ES-I3 (cell line): ENCODE measurements at regions not wholly inside any gene's neighbourhood (a gene's known extent, or its start where the extent isn't known, plus 50 kb on each side); places are given as distances from the start of the nearest gene placed in this dataset.
"Not testable (repeated sequence)": the region's sequence is repeated elsewhere in the genome, so short reads cannot be mapped to it uniquely, and the experiment has no call there.

Source experiments
- H3K36me3 ChIP-seq: 2 replicates; pipeline ENCODE4 v1.6.1; 2013; ENCODE audit warnings: mild to moderate bottlenecking, low read length, control low read depth, moderate library complexity; ENCODE audit not compliant: insufficient read depth
- H3K4me1 ChIP-seq: 2 replicates; pipeline ENCODE4 v1.6.1; 2013; ENCODE audit warnings: mild to moderate bottlenecking, control low read depth, low read length; ENCODE audit not compliant: insufficient read depth
- H3K9ac ChIP-seq: 2 replicates; pipeline ENCODE4 v1.6.1; 2013; ENCODE audit warnings: low read depth, mild to moderate bottlenecking, low read length, moderate library complexity
- H3K9me3 ChIP-seq: 2 replicates; pipeline ENCODE4 v1.6.1; 2013; ENCODE audit warnings: mild to moderate bottlenecking, low read length, moderate library complexity; ENCODE audit not compliant: control insufficient read depth, insufficient read depth

DNA sequence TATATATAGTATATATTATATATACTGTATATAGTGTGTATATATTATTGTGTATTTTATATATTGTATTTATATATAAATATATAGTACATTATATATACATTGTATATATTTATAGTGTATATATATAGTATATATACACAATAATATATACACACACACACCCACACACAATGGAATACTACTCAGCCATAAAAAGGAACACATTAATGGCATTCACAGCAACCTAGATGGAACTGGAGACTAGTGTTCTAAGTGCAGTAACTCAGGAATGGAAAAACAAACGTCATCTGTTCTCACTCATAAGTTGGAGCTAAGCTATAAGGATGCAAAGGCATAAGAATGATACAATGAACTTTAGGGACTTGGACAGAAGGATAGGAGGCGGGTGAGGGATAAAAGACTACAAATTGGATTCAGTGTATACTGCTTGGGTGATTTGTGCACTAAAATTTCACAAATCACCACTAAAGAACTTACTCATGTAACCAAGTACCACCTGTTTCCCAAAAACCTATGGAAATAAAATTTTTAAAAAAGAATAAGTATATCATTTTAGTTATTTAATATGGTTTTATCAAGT, 201.9 kb upstream of the CDH11 start:
- H3K9me3 ChIP-seq, result no peaks in the 10 kb centered on the region
- no peak overlapping the region for H3K9ac ChIP-seq
- H3K4me1 ChIP-seq, result peaks cover 6% of the 10 kb centered on the region

DNA sequence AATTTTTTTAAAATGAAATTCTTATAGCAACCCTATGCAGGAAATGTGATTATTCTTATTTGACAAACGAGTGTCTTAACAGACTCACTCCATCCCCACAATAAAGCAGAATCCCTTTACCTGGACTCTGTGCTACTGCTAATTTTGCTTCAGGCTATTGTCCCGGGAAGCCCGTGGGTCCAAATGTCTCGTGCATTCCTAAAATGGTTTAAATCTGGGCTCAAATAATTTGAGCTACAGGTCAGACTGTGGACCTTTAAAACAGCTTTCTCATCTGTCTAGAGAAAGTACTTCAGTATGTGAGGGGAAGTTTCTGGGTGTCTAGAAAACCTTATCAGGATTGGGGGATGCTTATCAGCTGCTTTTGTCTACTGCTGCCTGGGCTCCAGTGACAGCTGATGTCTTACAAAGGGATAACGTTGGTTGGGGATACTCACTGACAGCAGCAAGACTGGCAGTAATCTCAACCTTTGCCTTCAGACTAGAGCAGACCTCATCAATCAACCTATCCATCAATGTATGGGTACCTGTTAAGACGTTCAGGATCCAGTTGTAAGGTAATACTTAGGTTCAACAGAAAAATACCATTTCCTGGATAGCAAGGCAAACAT, 197.9 kb upstream of the CDH11 start:
- Histone ChIP-seq H3K4me1 (peaks cover 15% of the 10 kb centered on the region), H3K9ac (no peak overlapping the region), H3K9me3 (no peaks in the 10 kb centered on the region), H3K36me3 (no peaks in the 10 kb centered on the region)

More for the DNA sequence above, 201.9 kb upstream of the CDH11 start:
- H3K36me3 ChIP-seq, result no peaks in the 10 kb centered on the region

DNA sequence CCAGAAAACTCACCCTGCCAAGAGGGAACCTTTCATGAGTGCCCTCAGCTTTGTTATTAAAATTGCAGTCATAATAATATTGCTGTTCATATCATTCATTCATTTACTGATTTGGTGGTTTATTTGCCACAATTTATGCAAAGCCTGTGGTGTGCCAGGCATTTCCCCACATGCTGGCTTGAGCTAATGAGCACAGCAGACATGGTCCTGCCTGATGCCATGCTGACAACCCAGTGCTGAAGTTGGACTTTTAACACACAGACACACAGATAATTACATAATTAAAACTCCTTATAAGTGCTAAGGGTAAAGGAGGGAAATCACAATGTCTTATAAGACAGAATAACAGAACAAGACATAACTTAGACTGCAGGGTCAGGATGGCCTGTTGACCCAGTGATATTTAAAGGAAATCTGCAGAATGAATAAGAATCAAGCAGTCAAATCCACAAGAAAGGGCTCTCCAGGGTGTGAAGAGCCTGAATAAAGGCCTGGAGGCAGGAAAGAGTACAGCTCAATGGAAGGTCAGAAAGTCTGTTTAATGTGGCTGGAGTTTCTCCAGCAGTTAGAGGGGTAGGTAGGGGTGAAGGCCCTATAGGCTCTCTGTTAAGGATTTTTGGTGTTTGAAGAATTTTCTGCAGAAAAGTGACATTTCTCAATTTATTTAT, 196.9 kb upstream of the CDH11 start:
- Histone ChIP-seq H3K4me1 (peaks cover 15% of the 10 kb centered on the region), H3K36me3 (no peaks in the 10 kb centered on the region), H3K9me3 (no peaks in the 10 kb centered on the region), H3K9ac (no peak overlapping the region)

DNA sequence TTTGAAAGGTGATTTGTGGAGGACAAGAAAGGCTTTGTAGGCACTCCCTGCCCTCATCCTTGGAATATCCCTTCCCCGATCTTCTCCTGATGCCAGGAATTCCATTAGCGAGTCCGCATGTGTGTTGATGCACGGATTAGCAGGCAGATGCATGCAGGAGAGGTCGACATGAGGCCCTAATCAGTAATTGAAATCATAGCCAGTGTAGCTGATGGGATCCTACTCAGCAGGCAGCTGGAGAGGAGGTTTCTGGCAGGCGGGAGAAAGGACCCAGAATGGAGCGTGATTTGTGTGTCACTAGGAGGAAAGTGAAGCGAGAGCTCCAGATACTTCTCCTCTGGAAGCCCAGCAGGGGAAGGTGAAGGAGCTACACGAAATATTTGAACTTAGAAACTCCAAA, 196.3 kb upstream of the CDH11 start:
- Histone ChIP-seq H3K9me3 (no peaks in the 10 kb centered on the region), H3K36me3 (no peaks in the 10 kb centered on the region), H3K9ac (no peak overlapping the region; the same call in 1 of the 2 replicates), H3K4me1 (peaks cover 15% of the 10 kb centered on the region)

DNA sequence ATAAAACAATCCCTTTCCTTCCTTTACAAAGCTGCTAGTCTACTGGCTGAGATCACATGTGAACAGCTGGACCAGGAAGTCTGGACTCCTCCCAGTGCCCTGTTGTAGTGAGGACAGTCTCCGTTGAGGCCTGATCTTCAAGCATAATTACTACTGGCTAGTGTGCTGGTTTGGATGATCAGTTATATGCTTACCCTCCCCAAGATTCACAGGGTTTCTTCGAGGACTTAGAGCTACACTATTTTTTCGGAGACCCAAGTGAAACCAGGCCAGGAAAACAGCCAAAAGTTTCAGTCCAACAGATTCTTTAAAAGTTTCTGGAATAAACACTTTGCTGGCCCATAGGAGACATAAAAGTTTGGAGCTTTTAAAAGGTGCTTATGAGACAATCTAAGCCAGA, 194.9 kb upstream of the CDH11 start:
- Histone ChIP-seq H3K9ac (no peak overlapping the region), H3K4me1 (peaks cover 15% of the 10 kb centered on the region), H3K9me3 (no peaks in the 10 kb centered on the region), H3K36me3 (no peaks in the 10 kb centered on the region)

DNA sequence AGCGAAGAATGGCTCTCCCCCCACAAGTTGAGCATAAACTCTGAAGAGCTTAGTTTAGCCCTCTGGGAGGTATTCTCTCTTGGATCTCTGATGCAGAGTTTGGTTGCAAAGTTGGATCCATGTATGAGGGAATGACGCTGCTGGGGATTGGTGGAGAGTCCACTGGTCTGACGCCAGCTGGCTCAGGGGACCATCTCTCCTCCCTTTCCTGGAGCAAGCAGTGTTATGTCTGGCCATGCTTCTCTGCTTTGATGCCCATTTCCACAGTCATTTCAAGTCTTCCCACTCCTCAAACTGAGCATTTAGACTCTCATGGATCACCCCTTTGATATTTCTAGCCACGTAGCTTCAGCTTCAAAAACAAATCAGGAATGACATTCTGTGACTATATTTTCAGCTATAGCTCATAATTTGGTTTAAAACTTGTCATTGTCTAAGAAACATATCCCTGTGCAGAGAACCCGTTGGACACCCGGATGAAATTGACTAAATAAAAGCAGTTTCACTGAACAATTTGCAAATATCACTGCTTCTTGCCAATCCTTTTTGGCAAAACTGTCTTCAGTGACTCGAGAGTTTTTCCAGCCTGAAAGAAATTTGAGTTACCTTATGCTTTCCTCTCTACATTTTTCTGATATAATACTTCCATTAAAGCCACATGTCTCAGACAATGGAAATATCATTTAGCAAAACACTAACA, 193.4 kb upstream of the CDH11 start:
- H3K9ac ChIP-seq, result no peak overlapping the region
- no peaks in the 10 kb centered on the region for H3K36me3 ChIP-seq
- H3K9me3 ChIP-seq, result no peaks in the 10 kb centered on the region
- H3K4me1 ChIP-seq, result peaks cover 15% of the 10 kb centered on the region

DNA sequence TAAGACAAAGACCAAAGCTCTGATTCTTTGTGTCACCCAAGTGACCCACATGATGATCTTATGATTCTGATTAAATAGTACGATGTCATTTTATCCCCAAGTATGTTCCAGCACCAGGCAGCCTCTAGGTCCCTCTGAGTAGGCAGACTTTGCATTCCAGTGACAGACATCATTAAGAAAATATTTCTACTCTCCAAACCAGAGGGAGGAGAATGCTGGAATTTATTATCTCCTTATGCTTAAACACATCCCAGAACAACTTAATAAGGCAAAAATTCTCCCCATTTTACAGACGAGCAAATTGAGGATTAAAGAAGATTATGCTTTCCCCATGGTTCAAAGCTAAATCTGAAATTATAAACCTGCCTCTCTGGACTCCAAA, 192.8 kb upstream of the CDH11 start:
- Histone ChIP-seq H3K9me3 (no peaks in the 10 kb centered on the region), H3K9ac (no peak overlapping the region), H3K4me1 (peaks cover 9% of the 10 kb centered on the region), H3K36me3 (no peaks in the 10 kb centered on the region)

DNA sequence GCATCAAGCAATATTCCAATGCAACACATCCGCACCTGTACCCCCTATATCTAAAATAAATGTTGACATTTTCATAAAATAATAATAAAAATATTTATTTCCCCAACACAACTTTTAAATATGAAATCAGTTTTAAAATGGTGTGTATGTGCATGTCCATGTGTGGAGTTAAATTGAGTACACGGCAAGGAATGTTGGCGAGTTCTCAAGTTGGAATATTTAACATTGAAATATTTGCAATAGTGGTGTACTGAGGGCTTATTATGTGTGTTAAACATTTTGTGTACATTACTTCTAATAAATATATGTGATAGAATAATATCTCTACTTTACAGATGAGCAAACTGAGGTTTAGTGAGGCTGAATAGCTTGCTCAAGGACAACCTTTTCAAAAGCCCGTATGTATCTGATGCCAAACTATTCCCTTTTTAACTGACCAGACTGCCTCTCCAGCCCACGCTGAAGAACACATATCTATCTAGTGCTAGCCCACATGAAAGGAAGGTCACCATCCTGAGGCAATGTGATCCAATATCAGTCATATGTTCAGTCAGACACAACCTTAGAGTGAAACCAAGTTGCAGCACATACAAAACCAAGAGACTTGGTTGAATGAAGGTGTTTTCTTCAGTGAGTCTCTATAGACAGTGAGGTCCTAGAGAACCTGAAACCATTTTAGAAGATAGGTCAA, 192.2 kb upstream of the CDH11 start:
- no peaks in the 10 kb centered on the region for H3K9me3 ChIP-seq
- no peaks in the 10 kb centered on the region for H3K36me3 ChIP-seq
- H3K4me1 ChIP-seq, result peaks cover 8% of the 10 kb centered on the region
- no peak overlapping the region for H3K9ac ChIP-seq

DNA sequence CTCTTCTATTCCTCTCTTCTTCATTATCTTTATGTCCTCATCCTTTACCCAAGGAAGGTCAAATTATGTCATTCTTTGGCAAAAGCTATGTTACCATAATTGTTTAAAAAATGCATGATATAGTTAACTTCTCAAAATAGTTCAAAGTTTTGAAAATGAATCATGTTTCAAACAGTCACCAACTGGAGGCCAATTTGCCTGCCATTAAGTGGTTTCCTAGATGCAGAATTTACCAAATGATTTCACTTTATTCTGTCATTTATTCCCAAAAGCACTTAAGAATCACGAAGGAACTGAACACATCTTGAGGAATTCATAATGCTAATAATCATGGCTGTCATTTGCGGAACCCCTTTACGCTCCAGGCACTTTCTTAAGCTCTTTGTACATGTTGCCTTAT, 190.9 kb upstream of the CDH11 start:
- H3K9ac ChIP-seq, result no peak overlapping the region
- H3K9me3 ChIP-seq, result no peaks in the 10 kb centered on the region
- no peaks in the 10 kb centered on the region for H3K36me3 ChIP-seq
- H3K4me1 ChIP-seq, result no peaks in the 10 kb centered on the region; the same call in 1 of the 2 replicates

DNA sequence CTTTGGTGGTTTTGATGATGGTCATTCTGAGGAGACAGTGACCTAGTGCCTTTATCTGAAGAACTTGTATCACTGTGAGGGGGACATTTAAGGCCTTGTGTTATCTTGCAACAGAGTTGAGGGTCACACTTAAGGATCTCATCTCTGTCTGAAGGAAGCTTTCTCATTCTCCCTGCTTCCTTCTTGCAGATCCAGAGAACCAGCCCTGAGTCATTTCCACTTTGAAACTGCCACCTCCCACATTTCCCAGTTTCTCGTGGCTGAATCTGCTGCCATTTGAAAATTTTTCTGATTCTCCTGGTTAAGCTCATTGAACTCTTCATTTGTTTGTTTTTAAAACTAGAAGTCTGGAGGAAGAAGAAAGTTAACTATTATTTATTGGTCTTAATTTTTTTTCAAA, 190.2 kb upstream of the CDH11 start:
- no peaks in the 10 kb centered on the region for H3K9me3 ChIP-seq
- no peaks in the 10 kb centered on the region; the same call in 1 of the 2 replicates for H3K4me1 ChIP-seq
- no peaks in the 10 kb centered on the region for H3K36me3 ChIP-seq
- no peak overlapping the region for H3K9ac ChIP-seq

DNA sequence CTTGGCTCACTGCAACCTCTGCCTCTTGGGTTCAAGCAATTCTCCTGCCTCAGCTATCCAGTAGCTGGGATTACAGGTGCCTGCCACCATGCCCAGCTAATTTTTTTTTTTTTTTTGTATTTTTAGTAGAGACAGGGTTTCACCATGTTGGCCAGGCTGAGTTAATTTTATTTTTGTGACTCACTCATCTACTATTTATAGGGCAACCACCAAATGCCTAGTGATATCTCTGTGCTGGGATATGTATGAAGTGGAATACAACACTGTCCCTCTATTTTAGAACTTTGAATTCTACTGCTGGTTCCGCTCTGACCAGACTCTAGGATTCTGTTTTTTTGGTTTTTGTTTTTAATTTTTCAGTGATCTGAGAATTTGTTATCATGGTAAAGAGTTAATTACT, 188.6 kb upstream of the CDH11 start:
- not testable (repeated sequence) for H3K36me3 ChIP-seq, H3K9ac ChIP-seq, H3K9me3 ChIP-seq, H3K4me1 ChIP-seq

DNA sequence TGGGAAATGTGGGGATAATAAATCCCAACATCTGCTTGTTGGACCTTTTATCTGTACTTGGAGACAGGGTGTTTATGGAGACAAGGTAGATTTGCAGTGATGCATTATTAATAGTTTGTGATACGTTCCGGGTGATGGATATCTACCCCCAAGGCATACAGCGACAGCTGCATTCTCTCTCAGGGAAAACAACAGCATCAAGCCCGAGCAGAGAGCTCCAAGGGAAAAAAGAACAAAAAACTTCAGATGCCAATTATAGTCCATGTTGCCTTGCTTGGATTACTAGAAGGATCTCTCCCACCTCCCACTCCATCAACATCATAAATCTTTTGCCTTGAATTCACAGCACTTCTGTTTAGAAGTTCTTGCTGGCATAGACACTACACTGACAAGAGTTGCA, 187.5 kb upstream of the CDH11 start:
- no peak overlapping the region for H3K9ac ChIP-seq
- no peaks in the 10 kb centered on the region; the same call in none of the 2 replicates for H3K4me1 ChIP-seq
- H3K36me3 ChIP-seq, result no peaks in the 10 kb centered on the region
- no peaks in the 10 kb centered on the region for H3K9me3 ChIP-seq

DNA sequence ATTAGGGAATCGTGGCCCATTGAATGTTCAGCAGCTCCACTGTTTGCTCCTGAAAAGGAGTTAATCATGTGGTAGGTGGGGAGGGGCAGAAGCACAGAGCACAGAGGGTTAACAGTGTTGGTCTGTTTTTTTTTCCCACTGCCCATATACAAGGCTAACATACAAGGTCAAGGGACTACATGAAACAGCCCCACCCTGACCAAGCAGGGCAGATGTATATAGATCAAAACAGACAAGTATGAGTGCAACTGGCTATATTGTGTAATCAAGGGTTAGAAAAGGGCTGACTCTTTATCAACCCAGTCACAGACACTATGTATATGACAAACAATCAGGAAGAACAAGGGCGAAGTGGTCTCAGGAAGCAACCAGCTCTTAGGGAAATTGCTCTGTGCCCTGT, 186.6 kb upstream of the CDH11 start:
- no peaks in the 10 kb centered on the region for H3K36me3 ChIP-seq
- no peaks in the 10 kb centered on the region; the same call in none of the 2 replicates for H3K4me1 ChIP-seq
- no peaks in the 10 kb centered on the region for H3K9me3 ChIP-seq
- no peak overlapping the region for H3K9ac ChIP-seq

DNA sequence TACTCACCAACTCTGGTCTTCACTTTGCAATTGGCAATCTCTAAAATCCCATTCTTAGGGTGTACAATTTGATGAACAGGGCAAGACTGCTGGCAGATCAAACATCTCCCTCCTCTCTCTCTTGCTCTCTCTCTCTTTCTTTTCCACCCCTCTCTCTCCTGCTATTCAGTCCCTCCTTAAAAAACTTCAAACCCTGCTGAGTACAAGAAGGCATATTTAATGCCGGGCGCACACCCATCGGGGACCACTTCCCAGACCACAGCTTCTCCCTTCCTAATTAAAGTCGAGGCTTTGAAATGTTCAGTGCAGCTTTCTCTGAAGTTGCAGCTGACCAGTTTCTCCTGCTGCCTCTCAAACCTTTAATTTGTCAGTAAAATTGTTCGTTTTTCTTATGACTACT, 185.4 kb upstream of the CDH11 start:
- no peaks in the 10 kb centered on the region; the same call in none of the 2 replicates for H3K4me1 ChIP-seq
- H3K36me3 ChIP-seq, result no peaks in the 10 kb centered on the region
- no peak overlapping the region for H3K9ac ChIP-seq
- H3K9me3 ChIP-seq, result peaks cover 6% of the 10 kb centered on the region; the same call in 1 of the 2 replicates
